SK-N-SH treated with all-trans-retinoic acid at 6 μM for 48 hours (cell line): ENCODE measurements at regions not wholly inside any gene's neighbourhood (a gene's known extent, or its start where the extent isn't known, plus 50 kb on each side); places are given as distances from the start of the nearest gene placed in this dataset.

Experiments
- ATAC-seq: fragments of 200-7000 bp; cut with Tn5 transposase; 3 replicates; pipeline ENCODE4 v1.9.1; 2020; ENCODE audit warnings: mild to moderate bottlenecking, moderate library complexity
- ARNTL ChIP-seq: fragments of 450-650 bp; formaldehyde crosslinking; IDR thresholded peaks from 2 replicates; pipeline ENCODE4 v1.5.0; 2020; ENCODE audit warnings: low read depth, mild to moderate bottlenecking, moderate library complexity, borderline replicate concordance
- BACH2 ChIP-seq: fragments of 250-450 bp; sonication (Bioruptor Pico); IDR thresholded peaks from 2 replicates; pipeline ENCODE4 v1.9.0; 2021; ENCODE audit warnings: mild to moderate bottlenecking, borderline replicate concordance
- CSDC2 ChIP-seq: fragments of 250-450 bp; sonication (Bioruptor Pico); IDR thresholded peaks from 2 replicates; pipeline ENCODE4 v1.5.0; 2020; ENCODE audit warnings: mild to moderate bottlenecking, moderate library complexity
- ESRRG ChIP-seq: fragments of 250-450 bp; sonication (Bioruptor Pico); IDR thresholded peaks from 2 replicates; pipeline ENCODE4 v1.6.1; 2021; ENCODE audit warnings: mild to moderate bottlenecking
- GLIS3 ChIP-seq: fragments of 250-450 bp; sonication (Bioruptor Pico); IDR thresholded peaks from 2 replicates; pipeline ENCODE4 v1.5.0; 2020; ENCODE audit warnings: mild to moderate bottlenecking, moderate library complexity
- ISL1 ChIP-seq: fragments of 250-450 bp; sonication (Bioruptor Pico); IDR thresholded peaks from 2 replicates; pipeline ENCODE4 v2.1.2; 2022; ENCODE audit warnings: mild to moderate bottlenecking, moderate library complexity
- OSR1 ChIP-seq: fragments of 250-450 bp; sonication (Bioruptor Pico); IDR thresholded peaks from 2 replicates; pipeline ENCODE4 v1.8.0; 2022; ENCODE audit warnings: moderate library complexity, mild to moderate bottlenecking, inconsistent platforms
- PPARA ChIP-seq: fragments of 250-450 bp; sonication (Bioruptor Pico); IDR thresholded peaks from 2 replicates; pipeline ENCODE4 v1.5.0; 2020; ENCODE audit warnings: mild to moderate bottlenecking, borderline replicate concordance
- RARB ChIP-seq: fragments of 250-450 bp; sonication (Bioruptor Pico); IDR thresholded peaks from 2 replicates; pipeline ENCODE4 v1.8.0; 2021; ENCODE audit warnings: mild to moderate bottlenecking, moderate library complexity
- SNAI2 ChIP-seq: fragments of 250-450 bp; sonication (Bioruptor Pico); IDR thresholded peaks from 2 replicates; pipeline ENCODE4 v1.5.0; 2020; ENCODE audit warnings: mild to moderate bottlenecking, moderate library complexity
- TCF4 ChIP-seq: fragments of 250-450 bp; sonication (Bioruptor Pico); IDR thresholded peaks from 2 replicates; pipeline ENCODE4 v1.8.0; 2021; ENCODE audit warnings: mild to moderate bottlenecking, moderate library complexity, borderline replicate concordance
- TOX ChIP-seq: fragments of 250-450 bp; sonication (Bioruptor Pico); IDR thresholded peaks from 2 replicates; pipeline ENCODE4 v1.8.0; 2021; ENCODE audit warnings: mild to moderate bottlenecking, moderate library complexity, borderline replicate concordance
- ZFP30 ChIP-seq: fragments of 450-650 bp; formaldehyde crosslinking; IDR thresholded peaks from 2 replicates; pipeline ENCODE4 v1.5.0; 2022; ENCODE audit warnings: mild to moderate bottlenecking, moderate library complexity
- ZNF70 ChIP-seq: fragments of 450-650 bp; formaldehyde crosslinking; IDR thresholded peaks from 2 replicates; pipeline ENCODE4 v1.5.0; 2020; ENCODE audit warnings: mild to moderate bottlenecking, moderate library complexity
- ZNF8 ChIP-seq: fragments of 450-650 bp; formaldehyde crosslinking; IDR thresholded peaks from 2 replicates; pipeline ENCODE4 v1.5.0; 2020; ENCODE audit warnings: mild to moderate bottlenecking, moderate library complexity
- TF ChIP-seq, protein P1 (sequence below): fragments of 250-450 bp; sonication (Bioruptor Pico); IDR thresholded peaks from 2 replicates; pipeline ENCODE4 v1.8.0; 2020; ENCODE audit warnings: mild to moderate bottlenecking, moderate library complexity, borderline replicate concordance
- TF ChIP-seq, protein P2 (sequence below): fragments of 250-450 bp; sonication (Bioruptor Pico); IDR thresholded peaks from 2 replicates; pipeline ENCODE4 v1.5.1; 2021; ENCODE audit warnings: mild to moderate bottlenecking, moderate library complexity
- TF ChIP-seq, protein P3 (sequence below): fragments of 250-450 bp; sonication (Bioruptor Pico); IDR thresholded peaks from 2 replicates; pipeline ENCODE4 v1.8.0; 2021; ENCODE audit warnings: low read depth, mild to moderate bottlenecking, moderate library complexity, borderline replicate concordance
- TF ChIP-seq, protein P4 (sequence below): fragments of 250-450 bp; sonication (Bioruptor Pico); IDR thresholded peaks from 2 replicates; pipeline ENCODE4 v1.5.0; 2020; ENCODE audit warnings: mild to moderate bottlenecking, moderate library complexity

DNA sequence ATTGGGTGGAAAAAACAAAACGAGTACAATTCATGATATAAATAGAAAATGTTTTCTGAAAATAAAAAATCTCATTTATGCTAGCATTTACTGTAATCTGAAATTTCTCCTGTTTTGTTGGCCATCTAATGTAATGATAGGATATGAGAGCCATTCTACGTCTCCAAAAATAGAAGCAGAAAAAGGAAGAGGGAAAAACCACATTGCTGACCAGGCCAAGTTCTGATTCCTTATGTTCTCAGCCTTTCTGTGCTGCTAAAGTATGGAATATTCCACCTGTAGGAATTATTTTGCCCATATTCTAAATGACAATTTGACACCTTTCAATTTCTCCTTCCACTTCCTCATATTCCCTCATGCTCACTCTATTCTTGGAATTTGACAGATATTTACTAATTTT lies 110.2 kb downstream of the TBXT start:
- no peak for ATAC-seq
- TF ChIP-seq ARNTL (no peak), GLIS3 (CRISPR knock-in tag) (no peak), CSDC2 (CRISPR knock-in tag) (no peak), TOX (CRISPR knock-in tag) (no peak), ZFP30 (CRISPR knock-in tag) (no peak), OSR1 (CRISPR knock-in tag) (no peak), RARB (CRISPR knock-in tag) (no peak), TCF4 (CRISPR knock-in tag) (no peak), ESRRG (CRISPR knock-in tag) (no peak)
- TF ChIP-seq, protein P1, sequence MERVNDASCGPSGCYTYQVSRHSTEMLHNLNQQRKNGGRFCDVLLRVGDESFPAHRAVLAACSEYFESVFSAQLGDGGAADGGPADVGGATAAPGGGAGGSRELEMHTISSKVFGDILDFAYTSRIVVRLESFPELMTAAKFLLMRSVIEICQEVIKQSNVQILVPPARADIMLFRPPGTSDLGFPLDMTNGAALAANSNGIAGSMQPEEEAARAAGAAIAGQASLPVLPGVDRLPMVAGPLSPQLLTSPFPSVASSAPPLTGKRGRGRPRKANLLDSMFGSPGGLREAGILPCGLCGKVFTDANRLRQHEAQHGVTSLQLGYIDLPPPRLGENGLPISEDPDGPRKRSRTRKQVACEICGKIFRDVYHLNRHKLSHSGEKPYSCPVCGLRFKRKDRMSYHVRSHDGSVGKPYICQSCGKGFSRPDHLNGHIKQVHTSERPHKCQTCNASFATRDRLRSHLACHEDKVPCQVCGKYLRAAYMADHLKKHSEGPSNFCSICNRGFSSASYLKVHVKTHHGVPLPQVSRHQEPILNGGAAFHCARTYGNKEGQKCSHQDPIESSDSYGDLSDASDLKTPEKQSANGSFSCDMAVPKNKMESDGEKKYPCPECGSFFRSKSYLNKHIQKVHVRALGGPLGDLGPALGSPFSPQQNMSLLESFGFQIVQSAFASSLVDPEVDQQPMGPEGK (CRISPR knock-in tag): no peak

GRCh38 chr6:166056637-166057036 lies 111.0 kb downstream of the TBXT start:
- no peak for ATAC-seq
- TF ChIP-seq ISL1 (no peak), BACH2 (no peak), OSR1 (CRISPR knock-in tag) (no peak)
- TF ChIP-seq, all 23 proteins: peak for 0

DNA sequence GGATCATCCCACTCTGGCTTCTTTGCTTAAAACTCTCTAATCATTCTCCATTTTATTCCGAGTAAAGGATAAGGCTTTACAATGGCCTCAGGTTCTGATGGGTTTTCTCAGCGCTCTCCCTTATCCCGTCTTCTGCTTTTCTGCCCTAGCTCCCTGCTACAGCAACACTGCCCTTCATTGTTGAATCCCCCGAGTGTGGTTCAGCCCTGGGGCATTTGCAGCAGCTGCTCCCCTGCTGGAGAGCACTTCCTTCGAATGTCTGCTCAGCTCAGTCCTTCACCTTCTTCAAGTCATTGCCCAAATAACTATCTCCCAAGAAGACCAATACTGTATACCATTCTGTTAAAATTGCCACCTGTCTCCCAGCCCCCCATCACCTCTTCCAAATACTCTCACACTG lies 111.8 kb downstream of the TBXT start:
- no peak for ATAC-seq

DNA sequence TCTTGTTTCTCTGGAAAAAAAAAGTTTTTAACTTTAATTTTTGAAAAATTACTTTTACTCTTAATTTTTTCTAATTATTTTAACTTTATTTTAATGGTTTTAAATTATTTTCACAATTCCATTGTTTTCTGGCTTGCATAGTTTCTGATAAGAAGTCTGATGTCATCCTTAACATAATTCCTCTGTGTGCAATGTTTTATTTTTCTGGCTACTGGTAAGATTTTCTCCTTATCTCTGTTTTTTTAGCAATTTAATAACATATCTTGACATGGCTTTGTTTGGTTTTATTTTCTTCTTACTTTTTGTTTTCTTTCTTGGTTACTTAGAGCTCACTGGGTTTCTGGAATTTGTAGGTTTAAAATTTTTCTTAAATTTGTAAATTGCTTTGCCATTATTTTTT lies 114.8 kb downstream of the TBXT start:
- ATAC-seq: no peak
- TF ChIP-seq, protein P2, sequence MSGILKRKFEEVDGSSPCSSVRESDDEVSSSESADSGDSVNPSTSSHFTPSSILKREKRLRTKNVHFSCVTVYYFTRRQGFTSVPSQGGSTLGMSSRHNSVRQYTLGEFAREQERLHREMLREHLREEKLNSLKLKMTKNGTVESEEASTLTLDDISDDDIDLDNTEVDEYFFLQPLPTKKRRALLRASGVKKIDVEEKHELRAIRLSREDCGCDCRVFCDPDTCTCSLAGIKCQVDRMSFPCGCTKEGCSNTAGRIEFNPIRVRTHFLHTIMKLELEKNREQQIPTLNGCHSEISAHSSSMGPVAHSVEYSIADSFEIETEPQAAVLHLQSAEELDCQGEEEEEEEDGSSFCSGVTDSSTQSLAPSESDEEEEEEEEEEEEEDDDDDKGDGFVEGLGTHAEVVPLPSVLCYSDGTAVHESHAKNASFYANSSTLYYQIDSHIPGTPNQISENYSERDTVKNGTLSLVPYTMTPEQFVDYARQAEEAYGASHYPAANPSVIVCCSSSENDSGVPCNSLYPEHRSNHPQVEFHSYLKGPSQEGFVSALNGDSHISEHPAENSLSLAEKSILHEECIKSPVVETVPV (CRISPR knock-in tag): no peak
- TF ChIP-seq PPARA (CRISPR knock-in tag) (no peak), OSR1 (CRISPR knock-in tag) (no peak), ISL1 (no peak), GLIS3 (CRISPR knock-in tag) (no peak), SNAI2 (no peak)
- TF ChIP-seq, protein P3, sequence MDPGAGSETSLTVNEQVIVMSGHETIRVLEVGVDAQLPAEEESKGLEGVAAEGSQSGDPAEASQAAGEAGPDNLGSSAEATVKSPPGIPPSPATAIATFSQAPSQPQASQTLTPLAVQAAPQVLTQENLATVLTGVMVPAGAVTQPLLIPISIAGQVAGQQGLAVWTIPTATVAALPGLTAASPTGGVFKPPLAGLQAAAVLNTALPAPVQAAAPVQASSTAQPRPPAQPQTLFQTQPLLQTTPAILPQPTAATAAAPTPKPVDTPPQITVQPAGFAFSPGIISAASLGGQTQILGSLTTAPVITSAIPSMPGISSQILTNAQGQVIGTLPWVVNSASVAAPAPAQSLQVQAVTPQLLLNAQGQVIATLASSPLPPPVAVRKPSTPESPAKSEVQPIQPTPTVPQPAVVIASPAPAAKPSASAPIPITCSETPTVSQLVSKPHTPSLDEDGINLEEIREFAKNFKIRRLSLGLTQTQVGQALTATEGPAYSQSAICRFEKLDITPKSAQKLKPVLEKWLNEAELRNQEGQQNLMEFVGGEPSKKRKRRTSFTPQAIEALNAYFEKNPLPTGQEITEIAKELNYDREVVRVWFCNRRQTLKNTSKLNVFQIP (CRISPR knock-in tag): no peak
- TF ChIP-seq, protein P4, sequence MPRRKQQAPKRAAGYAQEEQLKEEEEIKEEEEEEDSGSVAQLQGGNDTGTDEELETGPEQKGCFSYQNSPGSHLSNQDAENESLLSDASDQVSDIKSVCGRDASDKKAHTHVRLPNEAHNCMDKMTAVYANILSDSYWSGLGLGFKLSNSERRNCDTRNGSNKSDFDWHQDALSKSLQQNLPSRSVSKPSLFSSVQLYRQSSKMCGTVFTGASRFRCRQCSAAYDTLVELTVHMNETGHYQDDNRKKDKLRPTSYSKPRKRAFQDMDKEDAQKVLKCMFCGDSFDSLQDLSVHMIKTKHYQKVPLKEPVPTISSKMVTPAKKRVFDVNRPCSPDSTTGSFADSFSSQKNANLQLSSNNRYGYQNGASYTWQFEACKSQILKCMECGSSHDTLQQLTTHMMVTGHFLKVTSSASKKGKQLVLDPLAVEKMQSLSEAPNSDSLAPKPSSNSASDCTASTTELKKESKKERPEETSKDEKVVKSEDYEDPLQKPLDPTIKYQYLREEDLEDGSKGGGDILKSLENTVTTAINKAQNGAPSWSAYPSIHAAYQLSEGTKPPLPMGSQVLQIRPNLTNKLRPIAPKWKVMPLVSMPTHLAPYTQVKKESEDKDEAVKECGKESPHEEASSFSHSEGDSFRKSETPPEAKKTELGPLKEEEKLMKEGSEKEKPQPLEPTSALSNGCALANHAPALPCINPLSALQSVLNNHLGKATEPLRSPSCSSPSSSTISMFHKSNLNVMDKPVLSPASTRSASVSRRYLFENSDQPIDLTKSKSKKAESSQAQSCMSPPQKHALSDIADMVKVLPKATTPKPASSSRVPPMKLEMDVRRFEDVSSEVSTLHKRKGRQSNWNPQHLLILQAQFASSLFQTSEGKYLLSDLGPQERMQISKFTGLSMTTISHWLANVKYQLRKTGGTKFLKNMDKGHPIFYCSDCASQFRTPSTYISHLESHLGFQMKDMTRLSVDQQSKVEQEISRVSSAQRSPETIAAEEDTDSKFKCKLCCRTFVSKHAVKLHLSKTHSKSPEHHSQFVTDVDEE (CRISPR knock-in tag): no peak

More for the DNA sequence above, 111.8 kb downstream of the TBXT start:
- TF ChIP-seq ARNTL (no peak), CSDC2 (CRISPR knock-in tag) (no peak), PPARA (CRISPR knock-in tag) (no peak), ZNF8 (no peak), OSR1 (CRISPR knock-in tag) (no peak), GLIS3 (CRISPR knock-in tag) (no peak), ZFP30 (CRISPR knock-in tag) (no peak), ESRRG (CRISPR knock-in tag) (no peak), RARB (CRISPR knock-in tag) (no peak), TCF4 (CRISPR knock-in tag) (no peak), SNAI2 (no peak), BACH2 (no peak), TOX (CRISPR knock-in tag) (no peak), ZNF70 (CRISPR knock-in tag) (no peak)
- TF ChIP-seq, protein P2 (CRISPR knock-in tag): no peak
- TF ChIP-seq, protein P1 (CRISPR knock-in tag): no peak
- TF ChIP-seq, protein P3 (CRISPR knock-in tag): no peak
